HepG2 (cell line): ENCODE measurements at regions not wholly inside any gene's neighbourhood (a gene's known extent, or its start where the extent isn't known, plus 50 kb on each side); places are given as distances from the start of the nearest gene placed in this dataset.

Experiments
- ARID2 ChIP-seq: sonication (generic); formaldehyde crosslinking; IDR thresholded peaks from 2 replicates; pipeline ENCODE4 v1.8.1; 2022; ENCODE audit warnings: mild to moderate bottlenecking, missing genetic modification reagents, borderline replicate concordance
- ARNT2 ChIP-seq: sonication (generic); formaldehyde crosslinking; IDR thresholded peaks from 2 replicates; pipeline ENCODE4 v1.8.0; 2022; ENCODE audit warnings: mild to moderate bottlenecking, low read depth, missing genetic modification reagents, moderate library complexity
- CBFB ChIP-seq: sonication (generic); formaldehyde crosslinking; IDR thresholded peaks from 2 replicates; pipeline ENCODE4 v1.4.0; 2020; ENCODE audit warnings: missing genetic modification reagents
- FOXA1 ChIP-seq, 2 experiments: fragments of 450-650 bp in 1 of 2; sonication (generic) in 1 of 2; formaldehyde crosslinking in 1 of 2; IDR thresholded peaks; 2 replicates each; pipeline versions ENCODE4 v1.4.0 to v1.6.1; 2016 to 2020; ENCODE audit warnings: missing genetic modification reagents in 1 of 2
- JUN ChIP-seq: sonication (generic); formaldehyde crosslinking; IDR thresholded peaks from 2 replicates; pipeline ENCODE4 v1.4.0; 2020; ENCODE audit warnings: mild to moderate bottlenecking, missing genetic modification reagents
- KDM2A ChIP-seq: sonication (generic); formaldehyde crosslinking; IDR thresholded peaks from 2 replicates; pipeline ENCODE4 v1.4.0; 2020; ENCODE audit warnings: low read depth, missing genetic modification reagents, borderline replicate concordance
- POLR2AphosphoS5 ChIP-seq: IDR thresholded peaks from 2 replicates; pipeline ENCODE4 v1.6.1; 2012; ENCODE audit warnings: low read depth, low read length
- SMAD3 ChIP-seq: sonication (generic); formaldehyde crosslinking; IDR thresholded peaks from 2 replicates; pipeline ENCODE4 v1.4.0; 2020; ENCODE audit warnings: missing genetic modification reagents
- SP4 ChIP-seq: sonication (generic); formaldehyde crosslinking; IDR thresholded peaks from 2 replicates; pipeline ENCODE4 v1.8.1; 2023; ENCODE audit warnings: mild to moderate bottlenecking, missing genetic modification reagents
- TCF7L2 ChIP-seq: IDR thresholded peaks from 2 replicates; pipeline ENCODE4 v1.6.1; 2011; ENCODE audit warnings: mild to moderate bottlenecking, low read depth, low read length, moderate library complexity
- ZNF720 ChIP-seq: sonication (generic); formaldehyde crosslinking; IDR thresholded peaks from 2 replicates; pipeline ENCODE4 v1.4.0; 2020; ENCODE audit warnings: missing genetic modification reagents
- TF ChIP-seq, protein P1 (sequence below): sonication (generic); formaldehyde crosslinking; IDR thresholded peaks from 2 replicates; pipeline ENCODE4 v1.4.0; 2020; ENCODE audit warnings: missing genetic modification reagents
- TF ChIP-seq, protein P2 (sequence below): sonication (generic); formaldehyde crosslinking; IDR thresholded peaks from 2 replicates; pipeline ENCODE4 v1.5.0; 2020; ENCODE audit warnings: mild to moderate bottlenecking, missing genetic modification reagents, moderate library complexity

DNA sequence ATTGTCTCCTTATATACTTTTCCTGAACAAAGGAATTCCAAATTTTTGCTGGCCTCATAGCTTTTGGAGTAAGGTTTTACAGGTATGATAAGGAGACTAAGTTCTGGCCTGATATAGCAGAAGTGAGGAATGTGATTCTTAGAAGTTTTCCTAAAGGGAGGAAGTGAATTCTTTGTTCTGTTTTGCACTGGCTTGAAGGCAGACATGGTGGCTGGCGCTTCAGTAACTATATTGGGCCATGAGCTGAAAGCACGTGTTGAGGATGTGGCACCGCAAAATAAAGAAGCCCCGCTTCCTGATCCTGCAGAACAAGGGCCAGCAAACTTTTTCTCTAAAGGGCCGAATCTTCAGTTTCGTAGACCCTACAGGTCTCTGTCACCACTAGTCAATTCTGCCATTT is 224.2 kb downstream of the SNX18 start:
- TF ChIP-seq TCF7L2 (no peak), POLR2AphosphoS5 (no peak), SP4 (CRISPR knock-in tag) (no peak), ARID2 (CRISPR knock-in tag) (no peak), CBFB (CRISPR knock-in tag) (no peak), JUN (CRISPR knock-in tag) (no peak), FOXA1 (IDR thresholded peaks at IDR 0.05) (no peak), FOXA1 (CRISPR knock-in tag; IDR thresholded peaks at IDR 0.05) (no peak), ARNT2 (CRISPR knock-in tag) (no peak), SMAD3 (CRISPR knock-in tag) (no peak), ZNF720 (no peak), KDM2A (CRISPR knock-in tag) (no peak)
- TF ChIP-seq, protein P1, sequence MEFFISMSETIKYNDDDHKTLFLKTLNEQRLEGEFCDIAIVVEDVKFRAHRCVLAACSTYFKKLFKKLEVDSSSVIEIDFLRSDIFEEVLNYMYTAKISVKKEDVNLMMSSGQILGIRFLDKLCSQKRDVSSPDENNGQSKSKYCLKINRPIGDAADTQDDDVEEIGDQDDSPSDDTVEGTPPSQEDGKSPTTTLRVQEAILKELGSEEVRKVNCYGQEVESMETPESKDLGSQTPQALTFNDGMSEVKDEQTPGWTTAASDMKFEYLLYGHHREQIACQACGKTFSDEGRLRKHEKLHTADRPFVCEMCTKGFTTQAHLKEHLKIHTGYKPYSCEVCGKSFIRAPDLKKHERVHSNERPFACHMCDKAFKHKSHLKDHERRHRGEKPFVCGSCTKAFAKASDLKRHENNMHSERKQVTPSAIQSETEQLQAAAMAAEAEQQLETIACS (CRISPR knock-in tag), result no peak
- TF ChIP-seq, protein P2, sequence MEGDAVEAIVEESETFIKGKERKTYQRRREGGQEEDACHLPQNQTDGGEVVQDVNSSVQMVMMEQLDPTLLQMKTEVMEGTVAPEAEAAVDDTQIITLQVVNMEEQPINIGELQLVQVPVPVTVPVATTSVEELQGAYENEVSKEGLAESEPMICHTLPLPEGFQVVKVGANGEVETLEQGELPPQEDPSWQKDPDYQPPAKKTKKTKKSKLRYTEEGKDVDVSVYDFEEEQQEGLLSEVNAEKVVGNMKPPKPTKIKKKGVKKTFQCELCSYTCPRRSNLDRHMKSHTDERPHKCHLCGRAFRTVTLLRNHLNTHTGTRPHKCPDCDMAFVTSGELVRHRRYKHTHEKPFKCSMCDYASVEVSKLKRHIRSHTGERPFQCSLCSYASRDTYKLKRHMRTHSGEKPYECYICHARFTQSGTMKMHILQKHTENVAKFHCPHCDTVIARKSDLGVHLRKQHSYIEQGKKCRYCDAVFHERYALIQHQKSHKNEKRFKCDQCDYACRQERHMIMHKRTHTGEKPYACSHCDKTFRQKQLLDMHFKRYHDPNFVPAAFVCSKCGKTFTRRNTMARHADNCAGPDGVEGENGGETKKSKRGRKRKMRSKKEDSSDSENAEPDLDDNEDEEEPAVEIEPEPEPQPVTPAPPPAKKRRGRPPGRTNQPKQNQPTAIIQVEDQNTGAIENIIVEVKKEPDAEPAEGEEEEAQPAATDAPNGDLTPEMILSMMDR (CRISPR knock-in tag), result no peak
